IMR-90 (cell line): ENCODE measurements at regions not wholly inside any gene's neighbourhood (a gene's known extent, or its start where the extent isn't known, plus 50 kb on each side); places are given as distances from the start of the nearest gene placed in this dataset.

Source experiments
- ATAC-seq: fragments of 200-7000 bp; cut with Tn5 transposase; 2 replicates; pipeline ENCODE4 v1.9.1; 2020; ENCODE audit warnings: low read depth, mild to moderate bottlenecking, moderate library complexity
- BruUV-seq: library from RNA; stranded (reverse); fragments of 400-500 nt; replicated peaks from 2 replicates; lab custom pipeline; 2021; lab: Mats Ljungman, UMichigan
- CTCF ChIA-PET: fragments of 300-600 bp; formaldehyde crosslinking; extraction: SDS; loops from one replicate; lab custom pipeline; 2021; ENCODE audit warnings: antibody characterized with exemption; lab: Yijun Ruan, JAX
- POLR2A ChIA-PET: fragments of 300-600 bp; sonication (Branson Sonifier 250); formaldehyde crosslinking; loops from one replicate; lab custom pipeline; 2022; ENCODE audit warnings: antibody characterized with exemption; ENCODE audit not compliant: unreplicated experiment; lab: Charles Lee
- DNase-seq: peaks from one replicate; pipeline ENCODE4 v3.0.0; 2013
- H2AFZ ChIP-seq: replicated peaks from 2 replicates; pipeline ENCODE3; 2013; ENCODE audit warnings: low read length, mild to moderate bottlenecking; ENCODE audit not compliant: poor library complexity
- H2AK5ac ChIP-seq: 2 replicates; pipeline ENCODE4 v1.6.1; 2013; ENCODE audit warnings: low read depth, low read length, inconsistent platforms
- H2AK9ac ChIP-seq: replicated peaks from 2 replicates; pipeline ENCODE3; 2013; ENCODE audit warnings: mild to moderate bottlenecking, low read depth, low read length, moderate library complexity; ENCODE audit not compliant: poor library complexity
- H2BK120ac ChIP-seq: 2 replicates; pipeline ENCODE4 v1.6.1; 2013; ENCODE audit warnings: low read depth, low read length, inconsistent platforms
- H2BK15ac ChIP-seq: 3 replicates; pipeline ENCODE4 v1.6.1; 2013; ENCODE audit warnings: low read depth, low read length, inconsistent platforms
- H2BK20ac ChIP-seq: 2 replicates; pipeline ENCODE4 v1.6.1; 2013; ENCODE audit warnings: low read depth, mild to moderate bottlenecking, inconsistent platforms, low read length, moderate library complexity
- H2BK5ac ChIP-seq: 2 replicates; pipeline ENCODE4 v1.6.1; 2013; ENCODE audit warnings: mild to moderate bottlenecking, low read depth, low read length, inconsistent platforms; ENCODE audit not compliant: poor library complexity, severe bottlenecking
- H3K14ac ChIP-seq: replicated peaks from 2 replicates; pipeline ENCODE4 v1.6.1; 2013; ENCODE audit warnings: low read depth, low read length, inconsistent platforms
- H3K18ac ChIP-seq: 2 replicates; pipeline ENCODE4 v1.6.1; 2013; ENCODE audit warnings: low read depth, low read length, control low read depth
- H3K23ac ChIP-seq: 2 replicates; pipeline ENCODE4 v1.6.1; 2013; ENCODE audit warnings: low read depth, low read length, inconsistent platforms
- H3K27ac ChIP-seq: 2 replicates; pipeline ENCODE4 v1.5.1; 2013; ENCODE audit warnings: mild to moderate bottlenecking, control low read depth, low read length; ENCODE audit not compliant: insufficient read depth
- H3K27me3 ChIP-seq: 2 replicates; pipeline ENCODE4 v1.6.1; 2013; ENCODE audit warnings: low read length; ENCODE audit not compliant: control insufficient read depth, insufficient read depth
- H3K36me3 ChIP-seq: 2 replicates; pipeline ENCODE4 v1.6.1; 2013; ENCODE audit warnings: low read length, mixed read lengths; ENCODE audit not compliant: control insufficient read depth, insufficient read depth
- H3K4ac ChIP-seq: 2 replicates; pipeline ENCODE4 v1.6.1; 2013; ENCODE audit warnings: low read depth, low read length, inconsistent platforms
- H3K4me1 ChIP-seq: 2 replicates; pipeline ENCODE4 v1.6.1; 2013; ENCODE audit warnings: low read length, mixed read lengths; ENCODE audit not compliant: control insufficient read depth, insufficient read depth
- H3K4me2 ChIP-seq: 2 replicates; pipeline ENCODE4 v1.6.1; 2013; ENCODE audit warnings: low read depth, mild to moderate bottlenecking, control low read depth, low read length, moderate library complexity
- H3K4me3 ChIP-seq: 2 replicates; pipeline ENCODE4 v1.5.1; 2013; ENCODE audit warnings: low read depth, mild to moderate bottlenecking, control low read depth, low read length, moderate library complexity; ENCODE audit not compliant: insufficient read depth
- H3K56ac ChIP-seq: 2 replicates; pipeline ENCODE4 v1.6.1; 2013; ENCODE audit warnings: low read length, inconsistent platforms; ENCODE audit not compliant: insufficient read depth; ENCODE audit errors: extremely low read depth
- H3K79me1 ChIP-seq, 2 experiments: 2 replicates each; pipeline ENCODE4 v1.6.1; 2013; ENCODE audit warnings: low read length in 2 of 2, inconsistent platforms in 1 of 2, low read depth in 1 of 2
- H3K9ac ChIP-seq: 2 replicates; pipeline ENCODE4 v1.6.1; 2013; ENCODE audit warnings: low read depth, low read length, control low read depth
- H3K9me1 ChIP-seq: 2 replicates; pipeline ENCODE4 v1.6.1; 2013; ENCODE audit warnings: low read length, inconsistent platforms; ENCODE audit not compliant: insufficient read depth
- H3K9me3 ChIP-seq: 2 replicates; pipeline ENCODE4 v1.6.1; 2013; ENCODE audit warnings: low read length; ENCODE audit not compliant: control insufficient read depth, insufficient read depth
- H4K20me1 ChIP-seq: 2 replicates; pipeline ENCODE4 v1.6.1; 2013; ENCODE audit warnings: low read length, inconsistent platforms; ENCODE audit not compliant: insufficient read depth
- H4K5ac ChIP-seq: 2 replicates; pipeline ENCODE4 v1.6.1; 2013; ENCODE audit warnings: mild to moderate bottlenecking, low read depth, low read length, control low read depth
- H4K8ac ChIP-seq, 2 experiments: 2 replicates each; pipeline ENCODE4 v1.6.1; 2013; ENCODE audit warnings: low read depth in 2 of 2, low read length in 2 of 2, control low read depth in 1 of 2, inconsistent platforms in 1 of 2
- H4K91ac ChIP-seq: 2 replicates; pipeline ENCODE4 v1.6.1; 2013; ENCODE audit warnings: low read depth, low read length, inconsistent platforms; ENCODE audit not compliant: insufficient read depth
- BHLHE40 ChIP-seq: fragments of 150-350 bp; IDR thresholded peaks from 2 replicates; pipeline ENCODE4 v1.6.1; 2016; ENCODE audit warnings: mild to moderate bottlenecking, low read depth, low read length
- CEBPB ChIP-seq: IDR thresholded peaks from 2 replicates; pipeline ENCODE4 v1.6.1; 2012; ENCODE audit warnings: low read depth, low read length, improper control_type of control experiment
- CHD1 ChIP-seq: IDR thresholded peaks from 2 replicates; pipeline ENCODE4 v1.6.1; 2012; ENCODE audit warnings: low read depth, low read length, improper control_type of control experiment
- CTCF ChIP-seq: conservative IDR thresholded peaks from 2 replicates; pipeline ENCODE4 v1.5.1; 2012; ENCODE audit warnings: mild to moderate bottlenecking, low read depth, low read length, improper control_type of control experiment
- ELK1 ChIP-seq: fragments of 150-350 bp; IDR thresholded peaks from 2 replicates; pipeline ENCODE4 v1.6.1; 2016; ENCODE audit warnings: low read depth, mild to moderate bottlenecking, low read length, moderate library complexity, borderline replicate concordance
- FOS ChIP-seq: fragments of 150-350 bp; IDR thresholded peaks from 2 replicates; pipeline ENCODE4 v1.6.1; 2016; ENCODE audit warnings: low read depth, low read length
- MAFK ChIP-seq: IDR thresholded peaks from 2 replicates; pipeline ENCODE4 v1.6.1; 2012; ENCODE audit warnings: low read depth, low read length, improper control_type of control experiment
- MAZ ChIP-seq: IDR thresholded peaks from 2 replicates; pipeline ENCODE4 v1.6.1; 2012; ENCODE audit warnings: low read depth, mild to moderate bottlenecking, low read length, improper control_type of control experiment, moderate library complexity, borderline replicate concordance
- MXI1 ChIP-seq: IDR thresholded peaks from 2 replicates; pipeline ENCODE4 v1.6.1; 2012; ENCODE audit warnings: low read depth, mild to moderate bottlenecking, low read length, moderate library complexity, borderline replicate concordance
- NFE2L2 ChIP-seq: fragments of 150-350 bp; IDR thresholded peaks from 2 replicates; pipeline ENCODE4 v1.6.1; 2016; ENCODE audit warnings: low read depth, mild to moderate bottlenecking, low read length
- POLR2A ChIP-seq: IDR thresholded peaks from 2 replicates; pipeline ENCODE4 v1.6.1; 2012; ENCODE audit warnings: mild to moderate bottlenecking, low read depth, low read length
- RAD21 ChIP-seq: IDR thresholded peaks from 2 replicates; pipeline ENCODE4 v1.6.1; 2012; ENCODE audit warnings: low read length, improper control_type of control experiment
- RCOR1 ChIP-seq: IDR thresholded peaks from 2 replicates; pipeline ENCODE4 v1.6.1; 2012; ENCODE audit warnings: mild to moderate bottlenecking, low read length, improper control_type of control experiment; ENCODE audit not compliant: insufficient replicate concordance
- RFX5 ChIP-seq: IDR thresholded peaks from 2 replicates; pipeline ENCODE4 v1.8.0; 2012; ENCODE audit warnings: low read depth, mild to moderate bottlenecking, low read length, moderate library complexity
- SMC3 ChIP-seq: fragments of 150-350 bp; IDR thresholded peaks from 2 replicates; pipeline ENCODE4 v1.6.1; 2016; ENCODE audit warnings: low read depth, mild to moderate bottlenecking, antibody characterized with exemption, low read length, moderate library complexity
- USF2 ChIP-seq: fragments of 150-350 bp; IDR thresholded peaks from 2 replicates; pipeline ENCODE4 v1.6.1; 2017; ENCODE audit warnings: mild to moderate bottlenecking, antibody characterized with exemption, low read length, low read depth
- WGBS, 2 experiments: methylation state at CpG; one replicate each; pipeline versions ENCODE4 v1.1.5 to v1.1.7; 2013; ENCODE audit warnings: missing lambda C conversion rate in 2 of 2; ENCODE audit not compliant: insufficient read length in 1 of 2; ENCODE audit errors: extremely low coverage in 2 of 2; 5-methylcytosine and 5-hydroxymethylcytosine counted together
- dilution Hi-C: fragments of 300-500 bp; cut with HindIII; formaldehyde crosslinking; loops from one replicate; pipeline ENCODE4 v1.14.3; 2018; ENCODE audit warnings: low sequenced_read_pairs; ENCODE audit not compliant: unreplicated experiment
- in situ Hi-C: fragments of 300-500 bp; cut with MboI; formaldehyde crosslinking; loops from 3 replicates; pipeline ENCODE4 v1.14.3; 2019; ENCODE audit warnings: low sequenced_read_pairs, inconsistent platforms, mixed read lengths
- intact Hi-C: fragments of 100-400 bp; cut with micrococcal nuclease; formaldehyde crosslinking; loops from 2 replicates; pipeline ENCODE4 v1.10.0; 2022

GRCh38 chr6:40807484-40807883, 220.3 kb upstream of the LRFN2 start:
- Histone ChIP-seq H3K9me3 (no peaks in the 10 kb centered on the region), H4K5ac (no peak overlapping the region), H3K27ac (no peak overlapping the region), H3K23ac (no peak overlapping the region), H4K91ac (no peak overlapping the region), H2BK15ac (no peak overlapping the region), H2AFZ (no peak overlapping the region), H3K4me3 (no peak overlapping the region), H3K14ac (no peak overlapping the region), H3K79me1 (no peaks in the 10 kb centered on the region), H3K56ac (no peak overlapping the region), H3K36me3 (no peaks in the 10 kb centered on the region), H2BK5ac (no peak overlapping the region), H3K18ac (no peak overlapping the region), H3K9ac (no peak overlapping the region), H2AK9ac (no peak overlapping the region), H3K4me2 (no peak overlapping the region), H2AK5ac (no peak overlapping the region), H3K9me1 (no peaks in the 10 kb centered on the region), H3K4ac (no peak overlapping the region), H3K27me3 (peaks cover 2% of the 10 kb centered on the region; the same call in 1 of the 2 replicates), H4K20me1 (no peaks in the 10 kb centered on the region), H3K4me1 (no peaks in the 10 kb centered on the region), H2BK120ac (no peak overlapping the region), H2BK20ac (no peak overlapping the region), H4K8ac (no peak overlapping the region)
- in situ Hi-C loops = no loop called here
- dilution Hi-C loops = no loop called here
- BruUV-seq = no TSS peak
- TF ChIP-seq CHD1 (no peak), FOS (no peak), RAD21 (no peak), USF2 (no peak), RFX5 (no peak), MXI1 (no peak), ELK1 (no peak), CEBPB (no peak), MAZ (no peak), BHLHE40 (no peak), SMC3 (no peak), NFE2L2 (no peak), MAFK (no peak), RCOR1 (no peak), CTCF (no peak), POLR2A (no peak)
- no peak for DNase-seq
- POLR2A ChIA-PET = no interaction called here
- CTCF ChIA-PET = no interaction called here
- intact Hi-C loops = no loop called here
- ATAC-seq = no peak
- 60% methylated on average over 1 of the region's 5 CpGs; no CpG with 5 or more reads in 1 of the 2 experiments for WGBS, 2 experiments
